Ascending aorta (tissue), 2 donors: ENCODE measurements at regions not wholly inside any gene's neighbourhood (a gene's known extent, or its start where the extent isn't known, plus 50 kb on each side); places are given as distances from the start of the nearest gene placed in this dataset.

Source experiments
- DNase-seq, 2 donors: peaks; one replicate each; pipeline ENCODE4 v3.0.0-alpha.2; 2019; ENCODE audit warnings: low spot score in 2 of 2
- H3K27ac ChIP-seq, 2 donors: fragments of 200-600 bp; sonication (generic); one replicate each; pipeline ENCODE4 v1.5.1; 2016 to 2017; ENCODE audit warnings: mild to moderate bottlenecking in 1 of 2
- H3K27me3 ChIP-seq: fragments of 200-600 bp; sonication (generic); one replicate; pipeline ENCODE4 v1.5.1; 2017
- H3K36me3 ChIP-seq, 2 donors: fragments of 200-600 bp; sonication (generic); one replicate each; pipeline ENCODE4 v1.5.1; 2016
- H3K4me1 ChIP-seq, 2 donors: fragments of 200-600 bp; sonication (generic); one replicate each; pipeline ENCODE4 v1.5.1; 2016 to 2017; ENCODE audit warnings: mild to moderate bottlenecking in 1 of 2
- H3K4me3 ChIP-seq, 2 donors: fragments of 200-600 bp; sonication (generic); one replicate each; pipeline ENCODE4 v1.5.1; 2016 to 2017; ENCODE audit warnings: mild to moderate bottlenecking in 1 of 2
- H3K9me3 ChIP-seq, 2 donors: fragments of 200-600 bp; sonication (generic); one replicate each; pipeline ENCODE4 v1.5.1; 2016
- intact Hi-C: fragments of 100-400 bp; cut with DNase I; formaldehyde crosslinking; loops from one replicate; pipeline ENCODE4 v1.15.1; 2023
- TF ChIP-seq, protein P1 (sequence below), 3 experiments: fragments of 200-600 bp in 2 of 3; fragments of 450-650 bp in 1 of 3; sonication (generic) in 2 of 3; IDR thresholded peaks; one replicate each; pipeline ENCODE4 v1.5.1; 2016 to 2019; ENCODE audit warnings: antibody characterized with exemption in 3 of 3, mild to moderate bottlenecking in 1 of 3, moderate library complexity in 1 of 3

DNA sequence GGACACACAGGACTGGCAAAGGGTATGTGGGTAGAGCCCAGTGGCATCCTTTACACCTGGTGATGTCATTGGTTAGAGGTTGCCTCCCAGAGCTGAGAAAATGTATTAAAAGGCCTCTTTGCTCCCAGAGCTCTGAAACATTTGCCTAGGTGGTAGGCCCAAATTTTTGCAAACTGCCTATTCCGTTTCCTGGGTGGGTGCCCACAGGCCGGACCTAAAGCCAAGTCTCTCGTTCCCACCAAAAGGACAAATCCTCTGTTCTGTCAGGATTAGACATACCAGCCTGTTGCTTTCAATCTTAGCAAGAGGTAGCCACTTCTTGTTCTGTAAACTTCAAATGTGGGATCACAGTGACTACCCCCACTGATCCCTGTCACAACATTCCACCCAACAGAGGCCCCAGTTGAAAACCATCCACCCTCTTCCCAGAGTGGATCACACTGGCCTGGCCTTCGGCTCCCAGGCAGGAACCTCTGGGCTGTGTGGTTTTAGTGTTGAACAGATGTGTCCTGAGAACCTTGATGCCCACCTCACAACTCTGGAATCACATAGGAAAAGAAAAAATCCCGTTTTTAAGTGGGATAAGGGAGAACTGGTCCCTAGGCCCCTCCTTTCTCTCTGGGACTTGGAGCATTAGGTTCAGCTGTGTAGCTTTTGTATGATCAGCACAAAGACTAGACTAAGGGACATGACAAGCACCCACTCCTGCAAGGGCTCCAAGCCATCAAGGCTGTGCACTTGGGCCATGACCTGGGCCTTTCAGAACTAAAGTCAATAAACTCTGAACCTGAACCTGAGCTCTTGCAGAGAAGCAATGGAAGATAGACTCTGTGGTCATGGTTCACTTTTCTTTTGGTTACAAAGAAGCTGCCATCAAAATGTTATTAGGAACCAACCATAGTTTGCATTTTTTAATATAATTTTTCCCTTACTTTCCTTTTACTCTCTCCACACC lies 211.3 kb downstream of the CYP26B1 start:
- H3K4me1 ChIP-seq: peaks cover 14 to 39% of the 10 kb centered on the region in 2 donors
- H3K9me3 ChIP-seq: no peaks in the 10 kb centered on the region
- H3K27ac ChIP-seq: peak overlapping the region in 1 of 2 donors; percentile 77
- no peak overlapping the region for H3K4me3 ChIP-seq
- no peaks in the 10 kb centered on the region for H3K27me3 ChIP-seq
- H3K36me3 ChIP-seq: no peaks in the 10 kb centered on the region
- intact Hi-C loops: no loop called here
- DNase-seq: no peak
- TF ChIP-seq, protein P1, sequence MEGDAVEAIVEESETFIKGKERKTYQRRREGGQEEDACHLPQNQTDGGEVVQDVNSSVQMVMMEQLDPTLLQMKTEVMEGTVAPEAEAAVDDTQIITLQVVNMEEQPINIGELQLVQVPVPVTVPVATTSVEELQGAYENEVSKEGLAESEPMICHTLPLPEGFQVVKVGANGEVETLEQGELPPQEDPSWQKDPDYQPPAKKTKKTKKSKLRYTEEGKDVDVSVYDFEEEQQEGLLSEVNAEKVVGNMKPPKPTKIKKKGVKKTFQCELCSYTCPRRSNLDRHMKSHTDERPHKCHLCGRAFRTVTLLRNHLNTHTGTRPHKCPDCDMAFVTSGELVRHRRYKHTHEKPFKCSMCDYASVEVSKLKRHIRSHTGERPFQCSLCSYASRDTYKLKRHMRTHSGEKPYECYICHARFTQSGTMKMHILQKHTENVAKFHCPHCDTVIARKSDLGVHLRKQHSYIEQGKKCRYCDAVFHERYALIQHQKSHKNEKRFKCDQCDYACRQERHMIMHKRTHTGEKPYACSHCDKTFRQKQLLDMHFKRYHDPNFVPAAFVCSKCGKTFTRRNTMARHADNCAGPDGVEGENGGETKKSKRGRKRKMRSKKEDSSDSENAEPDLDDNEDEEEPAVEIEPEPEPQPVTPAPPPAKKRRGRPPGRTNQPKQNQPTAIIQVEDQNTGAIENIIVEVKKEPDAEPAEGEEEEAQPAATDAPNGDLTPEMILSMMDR (IDR thresholded peaks at IDR 0.05): no peak

DNA sequence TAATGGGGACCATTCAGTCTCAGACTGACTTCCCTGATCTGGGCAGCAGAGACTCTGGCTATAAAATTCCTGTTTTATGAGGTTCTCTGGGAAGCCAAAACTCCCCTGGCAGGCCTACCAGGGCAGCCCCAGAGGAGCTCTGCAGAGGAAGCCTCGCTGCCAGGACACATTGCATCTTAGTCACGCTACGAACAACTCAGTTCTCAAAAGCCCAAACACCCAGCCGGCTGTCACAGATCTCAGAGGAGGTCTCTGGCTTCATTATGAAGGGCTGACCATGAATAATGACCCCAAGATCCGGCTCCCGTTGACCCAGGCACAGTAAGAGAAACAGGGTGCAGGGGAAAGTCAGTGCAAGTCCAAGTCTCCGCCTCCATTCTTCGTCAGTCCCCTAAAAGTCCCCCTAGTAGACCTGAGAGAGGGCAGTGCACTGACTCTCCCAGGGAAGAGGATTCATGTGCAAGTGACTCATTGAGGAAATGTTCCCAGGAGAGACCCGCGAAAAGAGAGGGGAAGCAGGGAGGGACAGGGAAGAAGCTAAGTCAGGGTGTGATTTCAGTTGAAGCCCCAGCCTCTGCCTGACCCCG lies 212.3 kb downstream of the CYP26B1 start:
- peaks cover 14 to 29% of the 10 kb centered on the region in 2 donors for H3K4me1 ChIP-seq
- H3K36me3 ChIP-seq: no peaks in the 10 kb centered on the region
- peak overlapping the region; percentile 66 to 77 for H3K27ac ChIP-seq
- no peaks in the 10 kb centered on the region for H3K27me3 ChIP-seq
- TF ChIP-seq, protein P1 (IDR thresholded peaks at IDR 0.05): no peak
- H3K4me3 ChIP-seq: no peak overlapping the region
- no peaks in the 10 kb centered on the region for H3K9me3 ChIP-seq
- intact Hi-C loops: no loop called here
- DNase-seq: peak in 1 of 2 donors; percentile 86

DNA sequence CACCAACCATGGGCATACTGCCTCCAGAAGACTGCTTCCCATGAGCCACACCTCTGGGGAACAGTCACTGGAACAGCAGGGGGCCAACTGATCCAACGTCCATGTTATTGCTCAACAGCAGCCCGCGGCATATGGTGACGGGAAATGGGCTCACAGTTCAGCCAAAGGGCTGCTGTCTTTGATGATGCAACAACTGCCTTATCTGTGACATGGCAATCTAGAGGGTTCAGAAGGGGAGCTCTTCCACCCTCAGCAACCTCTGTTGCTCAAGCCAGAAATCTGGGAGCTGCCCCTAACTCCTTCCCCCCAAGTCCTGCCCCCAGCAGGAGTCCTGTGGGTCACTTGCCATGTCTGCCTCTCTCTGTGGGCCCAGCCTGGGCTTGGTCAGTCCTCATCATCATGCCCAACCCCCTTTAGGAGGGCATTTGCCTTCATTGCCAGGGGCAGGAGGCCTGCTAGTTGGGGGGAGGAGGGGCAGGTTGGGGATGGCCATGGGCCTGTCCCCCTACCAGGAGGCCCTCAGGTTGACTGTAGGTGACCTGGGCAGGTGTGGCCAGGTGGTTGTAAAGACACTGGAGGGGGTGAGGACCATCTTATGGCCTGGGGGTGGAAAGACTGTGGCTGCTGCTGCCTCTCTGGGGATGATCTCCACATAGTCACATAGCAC lies 212.9 kb downstream of the CYP26B1 start:
- peak overlapping the region; percentile 66 to 77 for H3K27ac ChIP-seq
- TF ChIP-seq, protein P1 (IDR thresholded peaks at IDR 0.05): no peak
- no peak overlapping the region for H3K4me3 ChIP-seq
- peaks cover 9 to 23% of the 10 kb centered on the region in 2 donors for H3K4me1 ChIP-seq
- no peaks in the 10 kb centered on the region for H3K9me3 ChIP-seq
- DNase-seq: peak in 1 of 2 donors; percentile 79
- intact Hi-C loops: no loop called here
- H3K36me3 ChIP-seq: no peaks in the 10 kb centered on the region
- no peaks in the 10 kb centered on the region for H3K27me3 ChIP-seq

DNA sequence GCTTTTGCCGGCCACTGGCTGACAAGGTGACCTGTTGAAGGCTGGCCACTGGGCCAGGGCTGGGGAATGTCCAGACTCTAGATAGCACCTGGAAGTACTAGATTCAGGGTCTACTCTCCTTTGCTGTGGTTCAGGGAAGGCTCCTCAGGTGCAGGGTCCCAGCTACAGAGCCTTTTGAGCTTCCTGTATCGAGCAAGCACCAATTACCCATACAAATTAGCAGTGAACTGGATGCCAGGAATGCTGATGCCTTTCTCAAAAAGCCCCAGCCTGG lies 213.4 kb downstream of the CYP26B1 start:
- Histone ChIP-seq H3K27ac (no peak overlapping the region), H3K36me3 (no peaks in the 10 kb centered on the region), H3K27me3 (no peaks in the 10 kb centered on the region), H3K4me3 (no peak overlapping the region), H3K4me1 (peaks cover 6 to 19% of the 10 kb centered on the region in 2 donors), H3K9me3 (no peaks in the 10 kb centered on the region)
- intact Hi-C loops: no loop called here
- TF ChIP-seq, protein P1 (IDR thresholded peaks at IDR 0.05): no peak
- no peak for DNase-seq

DNA sequence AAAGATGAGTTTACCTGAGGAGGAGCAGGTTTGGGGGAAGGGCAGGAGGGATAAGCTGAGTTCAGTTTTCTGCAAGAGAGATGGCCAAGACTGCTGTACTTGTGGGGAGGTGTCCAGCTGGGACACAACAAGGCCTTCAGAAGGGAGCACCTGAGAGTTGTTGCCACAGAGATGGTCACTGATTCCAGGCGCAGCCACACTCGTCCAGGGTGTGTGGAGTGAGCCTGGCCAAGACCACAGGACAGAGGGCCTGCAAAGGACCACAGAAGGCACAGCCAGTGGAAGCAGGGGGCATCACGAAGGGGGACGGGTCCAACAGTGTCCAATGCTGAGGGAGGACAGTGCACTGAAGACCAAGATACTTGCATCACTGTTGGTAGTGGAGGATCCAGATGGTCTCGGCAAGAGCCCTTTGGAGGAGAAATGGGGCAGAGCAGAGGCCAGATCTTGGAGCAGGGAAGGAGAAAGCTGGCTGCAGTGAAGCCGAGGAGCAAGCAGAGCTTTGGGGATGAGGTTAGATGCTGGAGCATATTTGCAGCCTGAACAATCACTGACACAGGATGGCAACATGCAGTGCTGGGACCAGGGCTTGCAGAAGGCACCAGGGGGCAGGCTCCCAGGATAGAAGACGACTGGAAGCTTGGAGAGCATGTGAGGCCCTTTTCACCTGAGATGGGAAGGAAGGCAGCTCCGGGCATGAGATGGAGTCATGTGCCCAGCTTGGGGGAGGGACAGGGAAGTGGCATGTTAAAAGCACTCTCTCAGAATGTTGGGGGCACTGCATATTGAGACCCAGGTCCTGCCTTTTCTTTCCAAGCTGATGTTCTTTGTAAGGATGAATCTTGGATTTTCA lies 214.0 kb downstream of the CYP26B1 start:
- no peak overlapping the region for H3K27ac ChIP-seq

More for the DNA sequence above, 214.0 kb downstream of the CYP26B1 start:
- DNase-seq: peak in 1 of 2 donors; percentile 56
- TF ChIP-seq, protein P1 (IDR thresholded peaks at IDR 0.05): no peak
- intact Hi-C loops: no loop called here
- H3K27me3 ChIP-seq: no peaks in the 10 kb centered on the region
- no peaks in the 10 kb centered on the region for H3K9me3 ChIP-seq
- H3K4me1 ChIP-seq: peaks cover 6 to 19% of the 10 kb centered on the region in 2 donors
- no peaks in the 10 kb centered on the region for H3K36me3 ChIP-seq
- H3K4me3 ChIP-seq: no peak overlapping the region
